ENCODE measurements at regions not wholly inside any gene's neighbourhood (a gene's known extent, or its start where the extent isn't known, plus 50 kb on each side); places are given as distances from the start of the nearest gene placed in this dataset.
A peak's percentile ranks its signal among the peaks of the same experiment; 100 is the strongest.

GRCh38 chr12:88393017-88393767 lies 187.1 kb downstream of the KITLG start:
- H3K36me3 ChIP-seq (ENCODE audit: control insufficient read depth, insufficient read depth, low read length): no peaks in the 10 kb centered on the region
- H3K9me3 ChIP-seq (ENCODE audit: control insufficient read depth, insufficient read depth, low read length): no peaks in the 10 kb centered on the region
- no peak overlapping the region for H3K4me3 ChIP-seq (ENCODE audit: low read length)
- no peaks in the 10 kb centered on the region for H3K27me3 ChIP-seq (ENCODE audit: control insufficient read depth, insufficient read depth, low read length)
- DNase-seq (ENCODE audit: low read depth, low spot score): peak; percentile 25
- no CpG with 5 or more reads among the region's 2 CpGs for WGBS (ENCODE audit: insufficient coverage, insufficient read length)
- H3K27ac ChIP-seq (ENCODE audit: low read length): no peak overlapping the region
- no peaks in the 10 kb centered on the region for H3K4me1 ChIP-seq (ENCODE audit: control insufficient read depth, insufficient read depth, low read length)

- DNase-seq (ENCODE audit: low read depth, low spot score): no peak
- H3K4me1 ChIP-seq (ENCODE audit: control insufficient read depth, insufficient read depth, low read length): no peaks in the 10 kb centered on the region
- H3K36me3 ChIP-seq (ENCODE audit: control insufficient read depth, insufficient read depth, low read length): no peaks in the 10 kb centered on the region
- no peak overlapping the region for H3K27ac ChIP-seq (ENCODE audit: low read length)
- H3K9me3 ChIP-seq (ENCODE audit: control insufficient read depth, insufficient read depth, low read length): no peaks in the 10 kb centered on the region
- no peaks in the 10 kb centered on the region for H3K27me3 ChIP-seq (ENCODE audit: control insufficient read depth, insufficient read depth, low read length)
- no peak overlapping the region for H3K4me3 ChIP-seq (ENCODE audit: low read length)
- 100% methylated on average over 2 of the region's 2 CpGs for WGBS (ENCODE audit: insufficient coverage, insufficient read length)
Observed at GRCh38 chr12:88398031-88398430, 182.2 kb downstream of the KITLG start.

GRCh38 chr12:88399811-88400210 lies 180.5 kb downstream of the KITLG start:
- Histone ChIP-seq H3K4me3 (ENCODE audit: low read length) (no peak overlapping the region), H3K36me3 (ENCODE audit: control insufficient read depth, insufficient read depth, low read length) (no peaks in the 10 kb centered on the region), H3K4me1 (ENCODE audit: control insufficient read depth, insufficient read depth, low read length) (no peaks in the 10 kb centered on the region), H3K9me3 (ENCODE audit: control insufficient read depth, insufficient read depth, low read length) (no peaks in the 10 kb centered on the region), H3K27ac (ENCODE audit: low read length) (no peak overlapping the region), H3K27me3 (ENCODE audit: control insufficient read depth, insufficient read depth, low read length) (no peaks in the 10 kb centered on the region)
- WGBS (ENCODE audit: insufficient coverage, insufficient read length): no CpG with 5 or more reads among the region's 2 CpGs
- no peak for DNase-seq (ENCODE audit: low read depth, low spot score)

- Histone ChIP-seq H3K4me1 (ENCODE audit: control insufficient read depth, insufficient read depth, low read length) (no peaks in the 10 kb centered on the region), H3K9me3 (ENCODE audit: control insufficient read depth, insufficient read depth, low read length) (no peaks in the 10 kb centered on the region), H3K27ac (ENCODE audit: low read length) (no peak overlapping the region), H3K27me3 (ENCODE audit: control insufficient read depth, insufficient read depth, low read length) (no peaks in the 10 kb centered on the region), H3K4me3 (ENCODE audit: low read length) (no peak overlapping the region), H3K36me3 (ENCODE audit: control insufficient read depth, insufficient read depth, low read length) (no peaks in the 10 kb centered on the region)
- WGBS (ENCODE audit: insufficient coverage, insufficient read length): no CpG with 5 or more reads among the region's 3 CpGs
- no peak for DNase-seq (ENCODE audit: low read depth, low spot score)
Observed at GRCh38 chr12:88400302-88400701, 180.0 kb downstream of the KITLG start.

GRCh38 chr12:88401155-88401554 lies 179.1 kb downstream of the KITLG start:
- Histone ChIP-seq H3K27me3 (ENCODE audit: control insufficient read depth, insufficient read depth, low read length) (no peaks in the 10 kb centered on the region), H3K36me3 (ENCODE audit: control insufficient read depth, insufficient read depth, low read length) (no peaks in the 10 kb centered on the region), H3K4me3 (ENCODE audit: low read length) (no peak overlapping the region), H3K4me1 (ENCODE audit: control insufficient read depth, insufficient read depth, low read length) (no peaks in the 10 kb centered on the region), H3K27ac (ENCODE audit: low read length) (no peak overlapping the region), H3K9me3 (ENCODE audit: control insufficient read depth, insufficient read depth, low read length) (no peaks in the 10 kb centered on the region)
- WGBS (ENCODE audit: insufficient coverage, insufficient read length): no CpG with 5 or more reads among the region's 2 CpGs
- no peak for DNase-seq (ENCODE audit: low read depth, low spot score)

GRCh38 chr12:88406905-88407304 lies 173.4 kb downstream of the KITLG start:
- no CpG with 5 or more reads among the region's 5 CpGs for WGBS (ENCODE audit: insufficient coverage, insufficient read length)
- Histone ChIP-seq H3K36me3 (ENCODE audit: control insufficient read depth, insufficient read depth, low read length) (no peaks in the 10 kb centered on the region), H3K4me3 (ENCODE audit: low read length) (no peak overlapping the region), H3K27me3 (ENCODE audit: control insufficient read depth, insufficient read depth, low read length) (no peaks in the 10 kb centered on the region), H3K27ac (ENCODE audit: low read length) (no peak overlapping the region), H3K9me3 (ENCODE audit: control insufficient read depth, insufficient read depth, low read length) (no peaks in the 10 kb centered on the region), H3K4me1 (ENCODE audit: control insufficient read depth, insufficient read depth, low read length) (no peaks in the 10 kb centered on the region)
- no peak for DNase-seq (ENCODE audit: low read depth, low spot score)

- H3K36me3 ChIP-seq (ENCODE audit: control insufficient read depth, insufficient read depth, low read length): no peaks in the 10 kb centered on the region
- H3K9me3 ChIP-seq (ENCODE audit: control insufficient read depth, insufficient read depth, low read length): no peaks in the 10 kb centered on the region
- no peaks in the 10 kb centered on the region for H3K4me1 ChIP-seq (ENCODE audit: control insufficient read depth, insufficient read depth, low read length)
- H3K27ac ChIP-seq (ENCODE audit: low read length): no peak overlapping the region
- no peak for DNase-seq (ENCODE audit: low read depth, low spot score)
- H3K27me3 ChIP-seq (ENCODE audit: control insufficient read depth, insufficient read depth, low read length): no peaks in the 10 kb centered on the region
- no peak overlapping the region for H3K4me3 ChIP-seq (ENCODE audit: low read length)
Observed at GRCh38 chr12:88408823-88409222, 171.4 kb downstream of the KITLG start.

- no peak for DNase-seq (ENCODE audit: low read depth, low spot score)
- Histone ChIP-seq H3K36me3 (ENCODE audit: control insufficient read depth, insufficient read depth, low read length) (no peaks in the 10 kb centered on the region), H3K27me3 (ENCODE audit: control insufficient read depth, insufficient read depth, low read length) (no peaks in the 10 kb centered on the region), H3K9me3 (ENCODE audit: control insufficient read depth, insufficient read depth, low read length) (no peaks in the 10 kb centered on the region), H3K27ac (ENCODE audit: low read length) (no peak overlapping the region), H3K4me1 (ENCODE audit: control insufficient read depth, insufficient read depth, low read length) (no peaks in the 10 kb centered on the region), H3K4me3 (ENCODE audit: low read length) (no peak overlapping the region)
- WGBS (ENCODE audit: insufficient coverage, insufficient read length): no CpG with 5 or more reads among the region's 3 CpGs
Observed at GRCh38 chr12:88409257-88409656, 171.0 kb downstream of the KITLG start.

GRCh38 chr12:88411689-88412088 lies 168.6 kb downstream of the KITLG start:
- H3K27me3 ChIP-seq (ENCODE audit: control insufficient read depth, insufficient read depth, low read length): no peaks in the 10 kb centered on the region
- H3K27ac ChIP-seq (ENCODE audit: low read length): no peak overlapping the region
- no peaks in the 10 kb centered on the region for H3K36me3 ChIP-seq (ENCODE audit: control insufficient read depth, insufficient read depth, low read length)
- no peaks in the 10 kb centered on the region for H3K4me1 ChIP-seq (ENCODE audit: control insufficient read depth, insufficient read depth, low read length)
- H3K9me3 ChIP-seq (ENCODE audit: control insufficient read depth, insufficient read depth, low read length): no peaks in the 10 kb centered on the region
- no peak overlapping the region for H3K4me3 ChIP-seq (ENCODE audit: low read length)
- no peak for DNase-seq (ENCODE audit: low read depth, low spot score)
- WGBS (ENCODE audit: insufficient coverage, insufficient read length): no CpG with 5 or more reads among the region's 2 CpGs

GRCh38 chr12:88413646-88414045 lies 166.6 kb downstream of the KITLG start:
- no CpG with 5 or more reads among the region's 2 CpGs for WGBS (ENCODE audit: insufficient coverage, insufficient read length)
- Histone ChIP-seq H3K36me3 (ENCODE audit: control insufficient read depth, insufficient read depth, low read length) (no peaks in the 10 kb centered on the region), H3K4me1 (ENCODE audit: control insufficient read depth, insufficient read depth, low read length) (no peaks in the 10 kb centered on the region), H3K4me3 (ENCODE audit: low read length) (no peak overlapping the region), H3K27ac (ENCODE audit: low read length) (no peak overlapping the region), H3K9me3 (ENCODE audit: control insufficient read depth, insufficient read depth, low read length) (no peaks in the 10 kb centered on the region), H3K27me3 (ENCODE audit: control insufficient read depth, insufficient read depth, low read length) (no peaks in the 10 kb centered on the region)
- no peak for DNase-seq (ENCODE audit: low read depth, low spot score)

GRCh38 chr12:88416155-88416554 lies 164.1 kb downstream of the KITLG start:
- H3K27me3 ChIP-seq (ENCODE audit: control insufficient read depth, insufficient read depth, low read length): no peaks in the 10 kb centered on the region
- H3K4me1 ChIP-seq (ENCODE audit: control insufficient read depth, insufficient read depth, low read length): no peaks in the 10 kb centered on the region
- no peak overlapping the region for H3K4me3 ChIP-seq (ENCODE audit: low read length)
- WGBS (ENCODE audit: insufficient coverage, insufficient read length): no CpG with 5 or more reads among the region's 2 CpGs
- no peaks in the 10 kb centered on the region for H3K36me3 ChIP-seq (ENCODE audit: control insufficient read depth, insufficient read depth, low read length)
- no peak overlapping the region for H3K27ac ChIP-seq (ENCODE audit: low read length)
- no peaks in the 10 kb centered on the region for H3K9me3 ChIP-seq (ENCODE audit: control insufficient read depth, insufficient read depth, low read length)
- DNase-seq (ENCODE audit: low read depth, low spot score): no peak
